ENCODE measurements at regions not wholly inside any gene's neighbourhood (a gene's known extent, or its start where the extent isn't known, plus 50 kb on each side); places are given as distances from the start of the nearest gene placed in this dataset.

DNA sequence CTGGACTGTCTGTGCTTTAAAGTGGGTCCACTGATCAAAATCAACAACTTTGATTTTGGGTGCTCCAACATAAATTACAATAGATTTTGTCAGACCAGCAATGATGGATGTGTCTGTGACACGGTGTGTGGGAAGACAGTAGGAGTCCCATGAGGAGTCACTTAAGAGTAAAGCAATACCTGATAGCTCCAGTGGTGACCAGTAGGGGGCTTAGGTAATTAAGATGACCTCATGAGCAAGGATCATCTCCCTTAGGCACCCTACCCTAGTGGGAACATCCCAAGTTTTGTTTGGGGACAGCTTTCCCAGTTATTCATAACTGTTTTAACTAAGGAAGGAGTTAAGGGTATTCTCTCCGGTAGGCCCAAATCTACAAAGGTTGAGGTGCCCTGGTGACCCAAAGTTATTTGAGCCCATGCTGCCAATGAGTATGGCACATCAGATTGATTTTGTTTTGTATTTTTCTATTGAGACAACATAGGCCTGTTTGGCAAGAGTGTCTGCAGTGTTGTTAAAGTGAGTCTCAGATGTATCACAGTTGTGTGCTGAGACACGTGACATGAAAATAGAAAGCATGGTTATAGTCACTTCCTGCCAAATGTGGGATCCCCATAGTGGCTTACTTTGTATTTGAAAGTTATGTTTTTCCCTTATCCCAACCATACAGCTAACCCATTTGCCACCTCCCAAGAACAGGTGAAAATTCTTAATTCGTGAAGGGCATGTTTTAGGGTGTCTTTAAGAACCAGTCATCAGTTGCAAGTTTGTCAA, 1337.6 kb upstream of the SLC39A10 start:
- no peak for TF ChIP-seq CTCF (IDR thresholded peaks at IDR 0.05; ENCODE audit: poor library complexity)
- TF ChIP-seq EZH2phosphoT487 (IDR thresholded peaks at IDR 0.05; ENCODE audit: low read depth, severe bottlenecking, unreplicated experiment) = no peak
- no peak for TF ChIP-seq EZH2 (IDR thresholded peaks at IDR 0.05; ENCODE audit: borderline replicate concordance)

All from hepatocyte (in vitro differentiated cells).